SK-N-SH treated with all-trans-retinoic acid at 6 μM for 48 hours (cell line): ENCODE measurements at regions not wholly inside any gene's neighbourhood (a gene's known extent, or its start where the extent isn't known, plus 50 kb on each side); places are given as distances from the start of the nearest gene placed in this dataset.

Source experiments
- CSDC2 ChIP-seq: fragments of 250-450 bp; sonication (Bioruptor Pico); IDR thresholded peaks from 2 replicates; pipeline ENCODE4 v1.5.0; 2020; ENCODE audit warnings: mild to moderate bottlenecking, moderate library complexity
- PATZ1 ChIP-seq: fragments of 250-450 bp; sonication (Bioruptor Pico); IDR thresholded peaks from 2 replicates; pipeline ENCODE4 v1.8.0; 2020; ENCODE audit warnings: mild to moderate bottlenecking, moderate library complexity, borderline replicate concordance
- PPARA ChIP-seq: fragments of 250-450 bp; sonication (Bioruptor Pico); IDR thresholded peaks from 2 replicates; pipeline ENCODE4 v1.5.0; 2020; ENCODE audit warnings: mild to moderate bottlenecking, borderline replicate concordance
- RARB ChIP-seq: fragments of 250-450 bp; sonication (Bioruptor Pico); IDR thresholded peaks from 2 replicates; pipeline ENCODE4 v1.8.0; 2021; ENCODE audit warnings: mild to moderate bottlenecking, moderate library complexity
- TCF4 ChIP-seq: fragments of 250-450 bp; sonication (Bioruptor Pico); IDR thresholded peaks from 2 replicates; pipeline ENCODE4 v1.8.0; 2021; ENCODE audit warnings: mild to moderate bottlenecking, moderate library complexity, borderline replicate concordance
- ZFP3 ChIP-seq: fragments of 250-450 bp; sonication (Bioruptor Pico); IDR thresholded peaks from 2 replicates; pipeline ENCODE4 v1.5.0; 2020; ENCODE audit warnings: mild to moderate bottlenecking, moderate library complexity
- ZFP30 ChIP-seq: fragments of 450-650 bp; formaldehyde crosslinking; IDR thresholded peaks from 2 replicates; pipeline ENCODE4 v1.5.0; 2022; ENCODE audit warnings: mild to moderate bottlenecking, moderate library complexity
- ZNF70 ChIP-seq: fragments of 450-650 bp; formaldehyde crosslinking; IDR thresholded peaks from 2 replicates; pipeline ENCODE4 v1.5.0; 2020; ENCODE audit warnings: mild to moderate bottlenecking, moderate library complexity
- ZNF8 ChIP-seq: fragments of 450-650 bp; formaldehyde crosslinking; IDR thresholded peaks from 2 replicates; pipeline ENCODE4 v1.5.0; 2020; ENCODE audit warnings: mild to moderate bottlenecking, moderate library complexity
- TF ChIP-seq, protein P1 (sequence below): fragments of 250-450 bp; sonication (Bioruptor Pico); IDR thresholded peaks from 2 replicates; pipeline ENCODE4 v1.5.1; 2020; ENCODE audit warnings: low read depth, mild to moderate bottlenecking, moderate library complexity
- TF ChIP-seq, protein P2 (sequence below): fragments of 250-450 bp; sonication (Bioruptor Pico); IDR thresholded peaks from 2 replicates; pipeline ENCODE4 v1.8.0; 2021; ENCODE audit warnings: low read depth, mild to moderate bottlenecking, moderate library complexity, borderline replicate concordance

GRCh38 chr6:121590916-121591315, 155.5 kb downstream of the GJA1 start:
- TF ChIP-seq, protein P1, sequence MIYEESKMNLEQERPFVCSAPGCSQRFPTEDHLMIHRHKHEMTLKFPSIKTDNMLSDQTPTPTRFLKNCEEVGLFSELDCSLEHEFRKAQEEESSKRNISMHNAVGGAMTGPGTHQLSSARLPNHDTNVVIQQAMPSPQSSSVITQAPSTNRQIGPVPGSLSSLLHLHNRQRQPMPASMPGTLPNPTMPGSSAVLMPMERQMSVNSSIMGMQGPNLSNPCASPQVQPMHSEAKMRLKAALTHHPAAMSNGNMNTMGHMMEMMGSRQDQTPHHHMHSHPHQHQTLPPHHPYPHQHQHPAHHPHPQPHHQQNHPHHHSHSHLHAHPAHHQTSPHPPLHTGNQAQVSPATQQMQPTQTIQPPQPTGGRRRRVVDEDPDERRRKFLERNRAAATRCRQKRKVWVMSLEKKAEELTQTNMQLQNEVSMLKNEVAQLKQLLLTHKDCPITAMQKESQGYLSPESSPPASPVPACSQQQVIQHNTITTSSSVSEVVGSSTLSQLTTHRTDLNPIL (CRISPR knock-in tag), result no peak
- TF ChIP-seq ZFP30 (CRISPR knock-in tag) (no peak), TCF4 (CRISPR knock-in tag) (no peak), PPARA (no peak), RARB (CRISPR knock-in tag) (no peak), ZFP3 (CRISPR knock-in tag) (no peak), CSDC2 (CRISPR knock-in tag) (no peak), ZNF8 (CRISPR knock-in tag) (no peak), PATZ1 (CRISPR knock-in tag) (no peak), ZNF70 (CRISPR knock-in tag) (no peak)
- TF ChIP-seq, protein P2, sequence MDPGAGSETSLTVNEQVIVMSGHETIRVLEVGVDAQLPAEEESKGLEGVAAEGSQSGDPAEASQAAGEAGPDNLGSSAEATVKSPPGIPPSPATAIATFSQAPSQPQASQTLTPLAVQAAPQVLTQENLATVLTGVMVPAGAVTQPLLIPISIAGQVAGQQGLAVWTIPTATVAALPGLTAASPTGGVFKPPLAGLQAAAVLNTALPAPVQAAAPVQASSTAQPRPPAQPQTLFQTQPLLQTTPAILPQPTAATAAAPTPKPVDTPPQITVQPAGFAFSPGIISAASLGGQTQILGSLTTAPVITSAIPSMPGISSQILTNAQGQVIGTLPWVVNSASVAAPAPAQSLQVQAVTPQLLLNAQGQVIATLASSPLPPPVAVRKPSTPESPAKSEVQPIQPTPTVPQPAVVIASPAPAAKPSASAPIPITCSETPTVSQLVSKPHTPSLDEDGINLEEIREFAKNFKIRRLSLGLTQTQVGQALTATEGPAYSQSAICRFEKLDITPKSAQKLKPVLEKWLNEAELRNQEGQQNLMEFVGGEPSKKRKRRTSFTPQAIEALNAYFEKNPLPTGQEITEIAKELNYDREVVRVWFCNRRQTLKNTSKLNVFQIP, result no peak
